ENCODE measurements at regions not wholly inside any gene's neighbourhood (a gene's known extent, or its start where the extent isn't known, plus 50 kb on each side); places are given as distances from the start of the nearest gene placed in this dataset.

DNA sequence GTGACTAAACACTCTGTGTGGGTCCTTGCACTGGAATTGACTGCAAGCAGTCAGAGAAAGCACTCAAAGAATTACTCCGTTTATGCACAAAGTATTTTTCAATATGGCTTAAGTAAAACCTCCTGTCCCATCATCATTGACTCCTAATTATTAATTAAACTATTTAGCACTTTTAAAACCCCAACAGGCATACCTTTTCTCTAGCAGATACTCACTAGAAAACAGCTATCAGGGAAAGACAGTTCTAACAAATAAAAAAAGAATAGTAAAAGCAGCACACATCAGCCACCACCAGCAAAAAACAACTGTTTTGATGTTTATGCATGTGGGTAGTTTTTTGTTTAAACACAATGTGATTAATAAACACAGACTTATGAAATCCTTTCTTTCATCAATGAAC lies 66.2 kb upstream of the GYPA start:
- no peaks in the 10 kb centered on the region for H4K20me1 ChIP-seq (ENCODE audit: control insufficient read depth, insufficient read depth, low read depth, low read length)
- no peak overlapping the region for H3K4me2 ChIP-seq (ENCODE audit: low read length)
- H3K4me3 ChIP-seq (ENCODE audit: low read length), result no peak overlapping the region
- TF ChIP-seq EZH2phosphoT487 (IDR thresholded peaks at IDR 0.05; ENCODE audit: borderline replicate concordance, low read length), result no peak
- no peaks in the 10 kb centered on the region for H3K9me2 ChIP-seq (replicated peaks; ENCODE audit: control insufficient read depth, low read length)
- no peak overlapping the region for H3K27ac ChIP-seq (ENCODE audit: low read depth, low read length)
- no peaks in the 10 kb centered on the region for H3K4me1 ChIP-seq (ENCODE audit: control insufficient read depth, low read length)
- H3K36me3 ChIP-seq (ENCODE audit: control insufficient read depth, low read length), result no peaks in the 10 kb centered on the region
- H3K79me2 ChIP-seq (ENCODE audit: control insufficient read depth, low read length), result no peaks in the 10 kb centered on the region
- no peaks in the 10 kb centered on the region for H3F3A ChIP-seq (ENCODE audit: control insufficient read depth, insufficient read depth)
- H3K9me3 ChIP-seq (ENCODE audit: control insufficient read depth, insufficient read depth, low read length), result no peaks in the 10 kb centered on the region
- no peaks in the 10 kb centered on the region for H3K27me3 ChIP-seq (ENCODE audit: control insufficient read depth, low read length)

DNA sequence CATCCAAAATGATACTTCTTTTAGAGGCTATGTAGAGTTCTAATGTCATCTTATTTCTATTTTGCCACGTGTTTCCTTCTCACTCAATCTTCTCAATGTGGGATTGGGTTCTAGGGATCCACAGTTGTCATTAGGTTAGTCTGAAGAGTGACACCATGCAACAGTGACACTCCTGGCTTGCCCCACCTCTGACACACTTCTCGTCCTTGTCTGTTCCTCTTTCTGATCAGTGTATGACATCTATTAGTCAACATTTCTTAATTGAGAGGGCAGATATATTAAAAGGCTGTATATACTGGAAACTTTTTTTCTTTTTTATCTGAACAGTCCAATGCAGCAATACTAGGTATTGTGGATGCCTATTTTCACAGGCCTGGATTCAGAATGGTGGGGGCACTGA lies 67.6 kb upstream of the GYPA start:
- H4K20me1 ChIP-seq (ENCODE audit: control insufficient read depth, insufficient read depth, low read depth, low read length), result no peaks in the 10 kb centered on the region
- H3K4me1 ChIP-seq (ENCODE audit: control insufficient read depth, low read length), result no peaks in the 10 kb centered on the region
- no peaks in the 10 kb centered on the region for H3F3A ChIP-seq (ENCODE audit: control insufficient read depth, insufficient read depth)
- no peaks in the 10 kb centered on the region for H3K9me3 ChIP-seq (ENCODE audit: control insufficient read depth, insufficient read depth, low read length)
- no peaks in the 10 kb centered on the region for H3K79me2 ChIP-seq (ENCODE audit: control insufficient read depth, low read length)
- no peaks in the 10 kb centered on the region for H3K36me3 ChIP-seq (ENCODE audit: control insufficient read depth, low read length)
- TF ChIP-seq, protein P1, sequence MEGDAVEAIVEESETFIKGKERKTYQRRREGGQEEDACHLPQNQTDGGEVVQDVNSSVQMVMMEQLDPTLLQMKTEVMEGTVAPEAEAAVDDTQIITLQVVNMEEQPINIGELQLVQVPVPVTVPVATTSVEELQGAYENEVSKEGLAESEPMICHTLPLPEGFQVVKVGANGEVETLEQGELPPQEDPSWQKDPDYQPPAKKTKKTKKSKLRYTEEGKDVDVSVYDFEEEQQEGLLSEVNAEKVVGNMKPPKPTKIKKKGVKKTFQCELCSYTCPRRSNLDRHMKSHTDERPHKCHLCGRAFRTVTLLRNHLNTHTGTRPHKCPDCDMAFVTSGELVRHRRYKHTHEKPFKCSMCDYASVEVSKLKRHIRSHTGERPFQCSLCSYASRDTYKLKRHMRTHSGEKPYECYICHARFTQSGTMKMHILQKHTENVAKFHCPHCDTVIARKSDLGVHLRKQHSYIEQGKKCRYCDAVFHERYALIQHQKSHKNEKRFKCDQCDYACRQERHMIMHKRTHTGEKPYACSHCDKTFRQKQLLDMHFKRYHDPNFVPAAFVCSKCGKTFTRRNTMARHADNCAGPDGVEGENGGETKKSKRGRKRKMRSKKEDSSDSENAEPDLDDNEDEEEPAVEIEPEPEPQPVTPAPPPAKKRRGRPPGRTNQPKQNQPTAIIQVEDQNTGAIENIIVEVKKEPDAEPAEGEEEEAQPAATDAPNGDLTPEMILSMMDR (IDR thresholded peaks at IDR 0.05; ENCODE audit: low read depth, low read length, poor library complexity, severe bottlenecking), result no peak
- no peak for TF ChIP-seq EZH2phosphoT487 (IDR thresholded peaks at IDR 0.05; ENCODE audit: borderline replicate concordance, low read length)
- no peaks in the 10 kb centered on the region for H3K27me3 ChIP-seq (ENCODE audit: control insufficient read depth, low read length)
- no peak overlapping the region for H3K27ac ChIP-seq (ENCODE audit: low read depth, low read length)
- no peak overlapping the region for H3K4me3 ChIP-seq (ENCODE audit: low read length)
- H3K9me2 ChIP-seq (replicated peaks; ENCODE audit: control insufficient read depth, low read length), result no peaks in the 10 kb centered on the region
- H3K4me2 ChIP-seq (ENCODE audit: low read length), result no peak overlapping the region

DNA sequence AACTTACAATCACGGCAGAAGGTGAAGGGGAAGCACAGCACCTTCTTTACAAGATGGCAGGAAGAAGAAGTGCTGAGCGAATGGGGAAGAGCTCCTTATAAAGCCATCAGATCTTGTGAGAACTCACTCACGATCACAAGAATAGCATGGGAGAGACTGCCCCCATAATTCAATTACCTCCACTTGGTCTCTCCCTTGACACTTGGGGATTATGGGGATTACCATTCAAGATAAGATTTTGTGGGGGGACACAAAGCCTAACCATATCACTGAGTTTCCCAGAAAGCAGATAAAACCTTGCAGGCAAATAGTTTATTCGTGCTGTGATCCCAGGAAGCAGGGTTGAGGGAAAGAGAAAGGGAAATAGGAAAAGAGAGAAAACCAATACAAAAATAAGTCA lies 69.0 kb upstream of the GYPA start:
- H3K9me3 ChIP-seq (ENCODE audit: control insufficient read depth, insufficient read depth, low read length), result no peaks in the 10 kb centered on the region
- TF ChIP-seq, protein P1 (IDR thresholded peaks at IDR 0.05; ENCODE audit: low read depth, low read length, poor library complexity, severe bottlenecking), result no peak
- no peak for TF ChIP-seq EZH2phosphoT487 (IDR thresholded peaks at IDR 0.05; ENCODE audit: borderline replicate concordance, low read length)

DNA sequence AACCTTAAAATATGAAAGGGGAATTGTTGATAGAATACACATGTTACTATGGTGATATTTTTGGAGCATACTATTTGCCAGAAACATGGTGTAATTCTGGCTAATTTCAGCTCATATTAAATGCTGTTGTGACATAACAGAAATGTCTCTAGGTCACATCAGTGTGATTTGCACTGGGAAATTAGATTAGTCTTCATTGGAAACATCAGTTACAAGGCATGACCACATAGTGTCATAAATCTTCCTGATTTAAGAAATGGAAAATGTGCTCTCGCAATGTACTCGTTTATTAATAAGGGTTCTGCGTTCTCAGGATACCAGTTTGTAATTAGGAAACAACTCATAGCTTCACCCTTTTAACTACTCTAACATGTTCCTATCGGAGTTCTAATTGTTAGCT lies 72.9 kb upstream of the GYPA start:
- H3K9me3 ChIP-seq (ENCODE audit: control insufficient read depth, insufficient read depth, low read length), result no peaks in the 10 kb centered on the region
- TF ChIP-seq, protein P1 (IDR thresholded peaks at IDR 0.05; ENCODE audit: low read depth, low read length, poor library complexity, severe bottlenecking), result no peak
- TF ChIP-seq EZH2phosphoT487 (IDR thresholded peaks at IDR 0.05; ENCODE audit: borderline replicate concordance, low read length), result no peak
- no peaks in the 10 kb centered on the region for H3K4me1 ChIP-seq (ENCODE audit: control insufficient read depth, low read length)
- no peak overlapping the region for H3K4me2 ChIP-seq (ENCODE audit: low read length)
- H3K27ac ChIP-seq (ENCODE audit: low read depth, low read length), result no peak overlapping the region
- H3K79me2 ChIP-seq (ENCODE audit: control insufficient read depth, low read length), result no peaks in the 10 kb centered on the region
- no peak overlapping the region for H3K4me3 ChIP-seq (ENCODE audit: low read length)
- no peaks in the 10 kb centered on the region for H3K9me2 ChIP-seq (replicated peaks; ENCODE audit: control insufficient read depth, low read length)
- H3K27me3 ChIP-seq (ENCODE audit: control insufficient read depth, low read length), result no peaks in the 10 kb centered on the region
- H3K36me3 ChIP-seq (ENCODE audit: control insufficient read depth, low read length), result no peaks in the 10 kb centered on the region
- H3F3A ChIP-seq (ENCODE audit: control insufficient read depth, insufficient read depth), result no peaks in the 10 kb centered on the region
- H4K20me1 ChIP-seq (ENCODE audit: control insufficient read depth, insufficient read depth, low read depth, low read length), result no peaks in the 10 kb centered on the region

More for the DNA sequence above, 69.0 kb upstream of the GYPA start:
- no peak overlapping the region for H3K27ac ChIP-seq (ENCODE audit: low read depth, low read length)
- no peaks in the 10 kb centered on the region for H3K27me3 ChIP-seq (ENCODE audit: control insufficient read depth, low read length)
- no peaks in the 10 kb centered on the region for H3K9me2 ChIP-seq (replicated peaks; ENCODE audit: control insufficient read depth, low read length)
- H3K4me1 ChIP-seq (ENCODE audit: control insufficient read depth, low read length), result no peaks in the 10 kb centered on the region
- H3K4me2 ChIP-seq (ENCODE audit: low read length), result no peak overlapping the region
- H4K20me1 ChIP-seq (ENCODE audit: control insufficient read depth, insufficient read depth, low read depth, low read length), result no peaks in the 10 kb centered on the region
- H3K79me2 ChIP-seq (ENCODE audit: control insufficient read depth, low read length), result no peaks in the 10 kb centered on the region
- H3F3A ChIP-seq (ENCODE audit: control insufficient read depth, insufficient read depth), result no peaks in the 10 kb centered on the region
- no peak overlapping the region for H3K4me3 ChIP-seq (ENCODE audit: low read length)
- H3K36me3 ChIP-seq (ENCODE audit: control insufficient read depth, low read length), result no peaks in the 10 kb centered on the region

All from DOHH2 (cell line).